ENCODE measurements at regions not wholly inside any gene's neighbourhood (a gene's known extent, or its start where the extent isn't known, plus 50 kb on each side); places are given as distances from the start of the nearest gene placed in this dataset.

GRCh38 chr13:70841240-70842061, 733.2 kb upstream of the KLHL1 start:
- TF ChIP-seq CTCF (IDR thresholded peaks at IDR 0.05; ENCODE audit: control insufficient read depth, extremely low read depth, insufficient read depth) = no peak
- no peak for DNase-seq (ENCODE audit: low read depth)
- no peak overlapping the region for H3K4me3 ChIP-seq (ENCODE audit: low read depth, low read length)

GRCh38 chr13:70835371-70835770, 727.1 kb upstream of the KLHL1 start:
- no peak overlapping the region for H3K4me3 ChIP-seq (ENCODE audit: low read depth, low read length)
- no peak for DNase-seq (ENCODE audit: low read depth)

GRCh38 chr13:70829748-70830147, 721.5 kb upstream of the KLHL1 start:
- no peak for DNase-seq (ENCODE audit: low read depth)
- no peak overlapping the region for H3K4me3 ChIP-seq (ENCODE audit: low read depth, low read length)
- TF ChIP-seq CTCF (IDR thresholded peaks at IDR 0.05; ENCODE audit: control insufficient read depth, extremely low read depth, insufficient read depth) = no peak

More at GRCh38 chr13:70835371-70835770, 727.1 kb upstream of the KLHL1 start:
- no peak for TF ChIP-seq CTCF (IDR thresholded peaks at IDR 0.05; ENCODE audit: control insufficient read depth, extremely low read depth, insufficient read depth)

GRCh38 chr13:70817576-70817975, 709.3 kb upstream of the KLHL1 start:
- TF ChIP-seq CTCF (IDR thresholded peaks at IDR 0.05; ENCODE audit: control insufficient read depth, extremely low read depth, insufficient read depth) = no peak

GRCh38 chr13:70816853-70817252, 708.6 kb upstream of the KLHL1 start:
- no peak for TF ChIP-seq CTCF (IDR thresholded peaks at IDR 0.05; ENCODE audit: control insufficient read depth, extremely low read depth, insufficient read depth)
- DNase-seq (ENCODE audit: low read depth) = no peak
- H3K4me3 ChIP-seq (ENCODE audit: low read depth, low read length) = no peak overlapping the region

More at GRCh38 chr13:70817576-70817975, 709.3 kb upstream of the KLHL1 start:
- H3K4me3 ChIP-seq (ENCODE audit: low read depth, low read length) = no peak overlapping the region
- no peak for DNase-seq (ENCODE audit: low read depth)

- no peak overlapping the region for H3K4me3 ChIP-seq (ENCODE audit: low read depth, low read length)
- no peak for TF ChIP-seq CTCF (IDR thresholded peaks at IDR 0.05; ENCODE audit: control insufficient read depth, extremely low read depth, insufficient read depth)
- DNase-seq (ENCODE audit: low read depth) = no peak
Measured at GRCh38 chr13:70814684-70815083, 706.4 kb upstream of the KLHL1 start.

GRCh38 chr13:70812481-70812880, 704.2 kb upstream of the KLHL1 start:
- no peak overlapping the region for H3K4me3 ChIP-seq (ENCODE audit: low read depth, low read length)
- TF ChIP-seq CTCF (IDR thresholded peaks at IDR 0.05; ENCODE audit: control insufficient read depth, extremely low read depth, insufficient read depth) = no peak
- DNase-seq (ENCODE audit: low read depth) = no peak

Data from LNCaP clone FGC (cell line).